Caco-2 (cell line): ENCODE measurements at regions not wholly inside any gene's neighbourhood (a gene's known extent, or its start where the extent isn't known, plus 50 kb on each side); places are given as distances from the start of the nearest gene placed in this dataset.

Experiments
- BruUV-seq: library from RNA; stranded (reverse); fragments of 400-500 nt; replicated peaks from 2 replicates; lab custom pipeline; 2021; lab: Mats Ljungman, UMichigan
- CTCF ChIA-PET: fragments of 300-600 bp; sonication (Branson Sonifier 250); formaldehyde crosslinking; loops from one replicate; lab custom pipeline; 2022; ENCODE audit warnings: antibody characterized with exemption; lab: Charles Lee
- POLR2A ChIA-PET: fragments of 300-600 bp; sonication (Branson Sonifier 250); formaldehyde crosslinking; loops from one replicate; lab custom pipeline; 2022; ENCODE audit warnings: antibody characterized with exemption; lab: Charles Lee
- DNase-seq, 2 experiments: peaks; one replicate each; pipeline versions ENCODE4 v3.0.0 to v3.0.0-alpha.2; 2020 to 2022
- H3K27me3 ChIP-seq: replicated peaks from 2 replicates; pipeline ENCODE4 v1.6.0; 2011; ENCODE audit warnings: low read length; ENCODE audit not compliant: control insufficient read depth, insufficient read depth
- H3K36me3 ChIP-seq: 2 replicates; pipeline ENCODE4 v1.5.1; 2011; ENCODE audit warnings: low read length; ENCODE audit not compliant: control insufficient read depth, insufficient read depth
- H3K4me1 ChIP-seq: fragments of 250-450 bp; sonication (Bioruptor Pico); 2 replicates; pipeline ENCODE4 v1.5.1; 2020; ENCODE audit warnings: mild to moderate bottlenecking
- H3K4me3 ChIP-seq: 2 replicates; pipeline ENCODE4 v1.5.1; 2011; ENCODE audit warnings: low read depth, mild to moderate bottlenecking, control low read depth, low read length
- H3K9me3 ChIP-seq: fragments of 250-450 bp; sonication (Bioruptor Pico); 2 replicates; pipeline ENCODE4 v1.5.1; 2020; ENCODE audit warnings: mild to moderate bottlenecking, moderate library complexity
- H3K27ac Mint-ChIP-seq: one replicate; pipeline ENCODE4 v1.8.0; 2022; ENCODE audit warnings: mixed read lengths; ENCODE audit not compliant: unreplicated experiment
- H3K27me3 Mint-ChIP-seq: one replicate; pipeline ENCODE4 v1.8.0; 2022; ENCODE audit warnings: mixed read lengths; ENCODE audit not compliant: insufficient read depth, unreplicated experiment
- H3K36me3 Mint-ChIP-seq: one replicate; pipeline ENCODE4 v1.8.0; 2022; ENCODE audit warnings: mild to moderate bottlenecking, mixed read lengths; ENCODE audit not compliant: insufficient read depth, unreplicated experiment
- H3K4me1 Mint-ChIP-seq: one replicate; pipeline ENCODE4 v1.8.0; 2022; ENCODE audit warnings: low read depth, mixed read lengths; ENCODE audit not compliant: unreplicated experiment
- H3K4me3 Mint-ChIP-seq: one replicate; pipeline ENCODE4 v1.8.0; 2022; ENCODE audit warnings: mild to moderate bottlenecking, moderate library complexity, mixed read lengths; ENCODE audit not compliant: unreplicated experiment
- H3K9me3 Mint-ChIP-seq: one replicate; pipeline ENCODE4 v1.8.0; 2022; ENCODE audit warnings: mixed read lengths; ENCODE audit not compliant: unreplicated experiment
- intact Hi-C: fragments of 100-400 bp; cut with micrococcal nuclease; formaldehyde crosslinking; loops from one replicate; pipeline ENCODE4 v1.10.0; 2022; ENCODE audit not compliant: unreplicated experiment
- TF ChIP-seq, protein P1 (sequence below), 2 experiments: fragments of 200-600 bp in 1 of 2; IDR thresholded peaks; 1 replicate in 1 of 2; 2 replicates in 1 of 2; pipeline versions ENCODE4 v1.5.1 to v1.8.0; 2011 to 2022; ENCODE audit warnings: antibody characterized with exemption in 1 of 2, control low read depth in 1 of 2, inconsistent platforms in 1 of 2, low read depth in 1 of 2, low read length in 1 of 2, mild to moderate bottlenecking in 1 of 2, moderate library complexity in 1 of 2; ENCODE audit not compliant: insufficient read depth in 1 of 2, severe bottlenecking in 1 of 2, unreplicated experiment in 1 of 2

DNA sequence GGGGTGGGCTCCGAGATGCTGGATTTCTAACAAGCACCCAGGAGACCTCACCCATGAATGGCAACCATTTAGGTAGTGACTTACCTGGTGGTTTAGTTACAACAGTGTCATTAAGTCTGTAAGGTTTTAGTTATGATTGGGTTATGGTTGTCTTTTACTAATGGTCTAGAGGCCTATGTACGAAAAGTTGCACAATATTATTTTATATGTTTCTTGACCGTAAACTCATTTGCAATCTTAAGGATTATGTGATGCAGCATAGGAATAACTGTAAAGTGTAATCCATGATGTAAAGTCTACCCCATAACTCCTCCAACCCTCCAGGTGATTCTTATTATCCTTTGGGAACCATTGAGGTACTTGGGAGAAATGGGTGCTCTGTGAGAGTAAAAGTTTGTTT, 155.4 kb upstream of the ZEB2 start:
- Mint-ChIP-seq H3K27ac (no peak overlapping the region), H3K4me3 (no peak overlapping the region), H3K9me3 (no peaks in the 10 kb centered on the region), H3K27me3 (peaks cover 5% of the 10 kb centered on the region), H3K4me1 (no peaks in the 10 kb centered on the region), H3K36me3 (no peaks in the 10 kb centered on the region)
- no peak overlapping the region for H3K4me3 ChIP-seq
- CTCF ChIA-PET: no interaction called here
- H3K9me3 ChIP-seq: no peaks in the 10 kb centered on the region
- BruUV-seq: no TSS peak
- intact Hi-C loops: no loop called here
- POLR2A ChIA-PET: no interaction called here
- no peaks in the 10 kb centered on the region for H3K36me3 ChIP-seq
- no peaks in the 10 kb centered on the region for H3K4me1 ChIP-seq
- DNase-seq: no peak
- TF ChIP-seq, protein P1, sequence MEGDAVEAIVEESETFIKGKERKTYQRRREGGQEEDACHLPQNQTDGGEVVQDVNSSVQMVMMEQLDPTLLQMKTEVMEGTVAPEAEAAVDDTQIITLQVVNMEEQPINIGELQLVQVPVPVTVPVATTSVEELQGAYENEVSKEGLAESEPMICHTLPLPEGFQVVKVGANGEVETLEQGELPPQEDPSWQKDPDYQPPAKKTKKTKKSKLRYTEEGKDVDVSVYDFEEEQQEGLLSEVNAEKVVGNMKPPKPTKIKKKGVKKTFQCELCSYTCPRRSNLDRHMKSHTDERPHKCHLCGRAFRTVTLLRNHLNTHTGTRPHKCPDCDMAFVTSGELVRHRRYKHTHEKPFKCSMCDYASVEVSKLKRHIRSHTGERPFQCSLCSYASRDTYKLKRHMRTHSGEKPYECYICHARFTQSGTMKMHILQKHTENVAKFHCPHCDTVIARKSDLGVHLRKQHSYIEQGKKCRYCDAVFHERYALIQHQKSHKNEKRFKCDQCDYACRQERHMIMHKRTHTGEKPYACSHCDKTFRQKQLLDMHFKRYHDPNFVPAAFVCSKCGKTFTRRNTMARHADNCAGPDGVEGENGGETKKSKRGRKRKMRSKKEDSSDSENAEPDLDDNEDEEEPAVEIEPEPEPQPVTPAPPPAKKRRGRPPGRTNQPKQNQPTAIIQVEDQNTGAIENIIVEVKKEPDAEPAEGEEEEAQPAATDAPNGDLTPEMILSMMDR (IDR thresholded peaks at IDR 0.05; ENCODE audit: insufficient read depth in 1 of 2, low read depth in 1 of 2, low read length in 1 of 2, severe bottlenecking in 1 of 2, unreplicated experiment in 1 of 2): no peak
- H3K27me3 ChIP-seq: no peaks in the 10 kb centered on the region

DNA sequence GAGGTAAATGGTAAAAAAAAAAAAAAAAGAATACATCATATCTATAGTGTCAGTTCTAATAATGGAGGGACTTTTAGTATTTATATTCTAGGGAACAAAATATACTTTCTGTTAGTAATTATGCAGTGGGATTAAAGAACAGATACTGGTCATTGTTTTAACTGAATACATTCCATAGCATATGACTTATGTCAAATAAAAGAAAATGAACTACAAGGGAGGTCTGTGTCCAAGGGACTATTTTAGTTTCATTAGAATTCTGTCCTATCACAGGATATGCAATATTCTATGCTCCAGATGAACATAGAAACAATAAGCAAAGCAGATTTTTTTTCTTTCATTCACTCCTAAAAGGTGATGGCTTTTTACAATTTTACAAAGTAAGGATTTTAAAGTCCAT, 154.2 kb upstream of the ZEB2 start:
- BruUV-seq: no TSS peak
- ChIA-PET POLR2A (no interaction called here), CTCF (no interaction called here)
- Mint-ChIP-seq H3K36me3 (no peaks in the 10 kb centered on the region), H3K9me3 (no peaks in the 10 kb centered on the region), H3K27ac (no peak overlapping the region), H3K4me1 (no peaks in the 10 kb centered on the region), H3K4me3 (no peak overlapping the region), H3K27me3 (peaks cover 9% of the 10 kb centered on the region)
- TF ChIP-seq, protein P1 (IDR thresholded peaks at IDR 0.05; ENCODE audit: insufficient read depth in 1 of 2, low read depth in 1 of 2, low read length in 1 of 2, severe bottlenecking in 1 of 2, unreplicated experiment in 1 of 2): no peak
- no peaks in the 10 kb centered on the region for H3K36me3 ChIP-seq
- H3K4me1 ChIP-seq: no peaks in the 10 kb centered on the region
- intact Hi-C loops: no loop called here
- no peaks in the 10 kb centered on the region for H3K27me3 ChIP-seq
- no peak overlapping the region for H3K4me3 ChIP-seq
- no peak for DNase-seq
- no peaks in the 10 kb centered on the region for H3K9me3 ChIP-seq

DNA sequence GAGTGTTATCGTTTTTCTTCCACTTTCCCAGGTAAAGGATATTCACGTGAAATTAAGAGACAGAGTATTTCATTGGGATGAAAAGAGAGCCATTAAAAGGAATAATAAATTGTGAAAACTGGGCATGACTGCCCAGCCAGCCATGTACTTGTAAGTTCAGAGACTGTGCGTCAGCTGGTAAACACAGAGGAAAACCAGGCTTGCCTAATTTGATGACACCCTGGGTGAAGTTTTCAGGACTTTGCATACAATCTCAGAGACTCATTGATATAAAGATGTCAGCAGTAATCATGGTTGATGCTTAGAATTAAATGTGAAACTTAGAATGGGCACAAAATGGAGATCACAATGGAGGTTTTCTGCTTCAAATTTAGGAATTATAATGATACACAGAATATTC, 153.5 kb upstream of the ZEB2 start:
- H3K27ac Mint-ChIP-seq: no peak overlapping the region
- Histone ChIP-seq H3K4me1 (no peaks in the 10 kb centered on the region), H3K27me3 (no peaks in the 10 kb centered on the region), H3K4me3 (no peak overlapping the region), H3K9me3 (no peaks in the 10 kb centered on the region), H3K36me3 (no peaks in the 10 kb centered on the region)
- no peak overlapping the region for H3K4me3 Mint-ChIP-seq
- no peaks in the 10 kb centered on the region for H3K9me3 Mint-ChIP-seq
- ChIA-PET POLR2A (no interaction called here), CTCF (no interaction called here)
- TF ChIP-seq, protein P1 (IDR thresholded peaks at IDR 0.05; ENCODE audit: insufficient read depth in 1 of 2, low read depth in 1 of 2, low read length in 1 of 2, severe bottlenecking in 1 of 2, unreplicated experiment in 1 of 2): no peak
- intact Hi-C loops: no loop called here
- H3K36me3 Mint-ChIP-seq: no peaks in the 10 kb centered on the region
- BruUV-seq: no TSS peak
- H3K27me3 Mint-ChIP-seq: peaks cover 9% of the 10 kb centered on the region
- DNase-seq: no peak
- no peaks in the 10 kb centered on the region for H3K4me1 Mint-ChIP-seq
